ENCODE measurements at regions not wholly inside any gene's neighbourhood (a gene's known extent, or its start where the extent isn't known, plus 50 kb on each side); places are given as distances from the start of the nearest gene placed in this dataset.

DNA sequence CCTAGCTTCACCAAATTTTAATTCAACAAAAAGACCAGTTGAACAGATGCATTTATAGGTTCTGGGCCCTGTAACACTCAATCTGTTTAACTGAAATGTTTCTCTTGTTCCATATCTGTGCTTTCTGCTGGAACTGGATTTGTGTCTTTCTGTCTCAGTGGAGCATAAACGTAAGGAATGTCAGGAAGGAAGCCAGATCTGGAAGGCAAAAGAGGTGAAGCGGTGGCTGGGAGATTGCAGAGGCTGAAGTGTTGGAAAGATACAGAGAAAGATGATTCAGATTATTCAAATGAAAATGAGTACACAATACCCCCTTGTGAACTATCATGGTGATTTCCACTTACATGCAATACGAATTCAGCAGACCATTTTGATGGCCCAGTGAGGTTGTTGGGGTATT lies 406.8 kb downstream of the BRINP1 start:
- Histone ChIP-seq H4K20me1 (ENCODE audit: insufficient read depth, low read length) (no peaks in the 10 kb centered on the region), H3K9ac (ENCODE audit: low read length) (peak overlapping the region; percentile 48), H3K9me3 (ENCODE audit: insufficient read depth, low read depth, low read length) (no peaks in the 10 kb centered on the region), H3K79me2 (ENCODE audit: insufficient read depth, low read length) (no peaks in the 10 kb centered on the region), H3K27me3 (ENCODE audit: insufficient read depth, low read length) (no peaks in the 10 kb centered on the region), H3K4me3 (ENCODE audit: insufficient read depth, low read depth, low read length) (no peak overlapping the region), H2AFZ (ENCODE audit: low read depth, low read length) (peak overlapping the region; percentile 3), H3K4me2 (ENCODE audit: low read length) (peak overlapping the region; percentile 70), H3K27ac (ENCODE audit: low read depth, low read length) (peak overlapping the region; percentile 48), H3K36me3 (ENCODE audit: insufficient read depth, low read length) (no peaks in the 10 kb centered on the region), H3K4me1 (ENCODE audit: insufficient read depth, low read length) (peaks cover 14% of the 10 kb centered on the region)
- Mint-ChIP-seq H3K36me3 (ENCODE audit: low read depth, unreplicated experiment) (no peaks in the 10 kb centered on the region), H3K4me3 (ENCODE audit: unreplicated experiment) (no peak overlapping the region), H3K4me1 (ENCODE audit: low read depth, unreplicated experiment) (peaks cover 12% of the 10 kb centered on the region), H3K27ac (ENCODE audit: unreplicated experiment) (peak overlapping the region; percentile 92), H3K9me3 (ENCODE audit: unreplicated experiment) (no peaks in the 10 kb centered on the region), H3K27me3 (ENCODE audit: low read depth, unreplicated experiment) (no peaks in the 10 kb centered on the region)
- DNase-seq (ENCODE audit: low read depth) (peak; percentile 75), FAIRE-seq (no peak)
- TF ChIP-seq, protein P1, sequence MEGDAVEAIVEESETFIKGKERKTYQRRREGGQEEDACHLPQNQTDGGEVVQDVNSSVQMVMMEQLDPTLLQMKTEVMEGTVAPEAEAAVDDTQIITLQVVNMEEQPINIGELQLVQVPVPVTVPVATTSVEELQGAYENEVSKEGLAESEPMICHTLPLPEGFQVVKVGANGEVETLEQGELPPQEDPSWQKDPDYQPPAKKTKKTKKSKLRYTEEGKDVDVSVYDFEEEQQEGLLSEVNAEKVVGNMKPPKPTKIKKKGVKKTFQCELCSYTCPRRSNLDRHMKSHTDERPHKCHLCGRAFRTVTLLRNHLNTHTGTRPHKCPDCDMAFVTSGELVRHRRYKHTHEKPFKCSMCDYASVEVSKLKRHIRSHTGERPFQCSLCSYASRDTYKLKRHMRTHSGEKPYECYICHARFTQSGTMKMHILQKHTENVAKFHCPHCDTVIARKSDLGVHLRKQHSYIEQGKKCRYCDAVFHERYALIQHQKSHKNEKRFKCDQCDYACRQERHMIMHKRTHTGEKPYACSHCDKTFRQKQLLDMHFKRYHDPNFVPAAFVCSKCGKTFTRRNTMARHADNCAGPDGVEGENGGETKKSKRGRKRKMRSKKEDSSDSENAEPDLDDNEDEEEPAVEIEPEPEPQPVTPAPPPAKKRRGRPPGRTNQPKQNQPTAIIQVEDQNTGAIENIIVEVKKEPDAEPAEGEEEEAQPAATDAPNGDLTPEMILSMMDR (IDR thresholded peaks at IDR 0.05; ENCODE audit: insufficient read depth, low read depth, low read length), result no peak
- TF ChIP-seq EZH2 (IDR thresholded peaks at IDR 0.05; ENCODE audit: insufficient read depth, low read length), result no peak

DNA sequence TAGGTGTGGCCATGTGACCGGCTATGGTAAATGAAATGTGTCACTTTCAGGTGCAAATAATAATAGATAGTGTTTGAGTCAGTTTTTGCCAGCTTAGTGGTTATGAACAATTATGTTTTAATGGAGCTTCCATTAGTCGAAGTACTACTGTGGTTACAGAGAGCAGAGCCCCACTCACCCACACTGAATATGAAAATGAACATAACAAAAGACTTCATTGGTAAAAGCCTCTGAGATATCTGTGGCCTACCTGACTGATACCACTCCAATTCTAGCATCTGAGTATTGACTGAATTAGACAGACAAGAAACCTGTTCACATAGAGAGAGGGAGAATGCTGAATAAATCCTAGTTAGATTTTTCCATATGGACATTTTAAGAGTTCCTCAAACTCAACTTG lies 405.6 kb downstream of the BRINP1 start:
- Histone ChIP-seq H3K9ac (ENCODE audit: low read length) (no peak overlapping the region), H3K27ac (ENCODE audit: low read depth, low read length) (no peak overlapping the region), H3K9me3 (ENCODE audit: insufficient read depth, low read depth, low read length) (no peaks in the 10 kb centered on the region), H3K4me3 (ENCODE audit: insufficient read depth, low read depth, low read length) (no peak overlapping the region), H3K4me2 (ENCODE audit: low read length) (no peak overlapping the region), H3K4me1 (ENCODE audit: insufficient read depth, low read length) (peaks cover 14% of the 10 kb centered on the region), H3K79me2 (ENCODE audit: insufficient read depth, low read length) (no peaks in the 10 kb centered on the region), H3K27me3 (ENCODE audit: insufficient read depth, low read length) (no peaks in the 10 kb centered on the region), H2AFZ (ENCODE audit: low read depth, low read length) (no peak overlapping the region), H3K36me3 (ENCODE audit: insufficient read depth, low read length) (no peaks in the 10 kb centered on the region), H4K20me1 (ENCODE audit: insufficient read depth, low read length) (no peaks in the 10 kb centered on the region)
- TF ChIP-seq EZH2 (IDR thresholded peaks at IDR 0.05; ENCODE audit: insufficient read depth, low read length), result no peak
- TF ChIP-seq, protein P1 (IDR thresholded peaks at IDR 0.05; ENCODE audit: insufficient read depth, low read depth, low read length), result no peak
- Mint-ChIP-seq H3K4me3 (ENCODE audit: unreplicated experiment) (no peak overlapping the region), H3K36me3 (ENCODE audit: low read depth, unreplicated experiment) (no peaks in the 10 kb centered on the region), H3K4me1 (ENCODE audit: low read depth, unreplicated experiment) (peaks cover 12% of the 10 kb centered on the region), H3K9me3 (ENCODE audit: unreplicated experiment) (no peaks in the 10 kb centered on the region), H3K27ac (ENCODE audit: unreplicated experiment) (no peak overlapping the region), H3K27me3 (ENCODE audit: low read depth, unreplicated experiment) (no peaks in the 10 kb centered on the region)
- FAIRE-seq, result no peak
- DNase-seq (ENCODE audit: low read depth), result no peak

DNA sequence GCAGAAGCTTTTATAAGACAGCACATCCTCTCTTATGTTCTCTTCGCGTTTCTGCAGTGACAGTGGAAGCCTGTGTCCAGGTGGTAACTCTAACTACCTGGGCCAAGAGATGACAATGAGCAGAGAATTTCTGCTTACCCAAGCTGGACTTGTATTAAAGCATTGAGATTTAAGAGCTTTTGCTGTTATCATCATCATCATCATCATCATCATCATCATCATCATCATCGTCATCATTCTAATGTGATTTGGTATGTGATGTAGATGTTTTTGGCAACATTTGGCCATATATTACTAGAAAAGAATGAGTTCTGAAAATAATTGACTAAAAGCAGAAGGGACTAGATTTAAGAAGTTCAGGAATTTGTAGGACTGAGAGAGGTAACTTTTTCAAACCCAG lies 401.3 kb downstream of the BRINP1 start:
- Histone ChIP-seq H3K4me2 (ENCODE audit: low read length) (no peak overlapping the region), H3K4me3 (ENCODE audit: insufficient read depth, low read depth, low read length) (no peak overlapping the region), H3K36me3 (ENCODE audit: insufficient read depth, low read length) (no peaks in the 10 kb centered on the region), H3K79me2 (ENCODE audit: insufficient read depth, low read length) (no peaks in the 10 kb centered on the region), H3K9me3 (ENCODE audit: insufficient read depth, low read depth, low read length) (no peaks in the 10 kb centered on the region), H3K27me3 (ENCODE audit: insufficient read depth, low read length) (no peaks in the 10 kb centered on the region), H3K27ac (ENCODE audit: low read depth, low read length) (no peak overlapping the region), H3K9ac (ENCODE audit: low read length) (no peak overlapping the region), H4K20me1 (ENCODE audit: insufficient read depth, low read length) (no peaks in the 10 kb centered on the region), H3K4me1 (ENCODE audit: insufficient read depth, low read length) (peaks cover 1% of the 10 kb centered on the region), H2AFZ (ENCODE audit: low read depth, low read length) (no peak overlapping the region)
- no peak for DNase-seq (ENCODE audit: low read depth)
- H3K9me3 Mint-ChIP-seq (ENCODE audit: unreplicated experiment), result no peaks in the 10 kb centered on the region
- no peak for FAIRE-seq
- H3K36me3 Mint-ChIP-seq (ENCODE audit: low read depth, unreplicated experiment), result no peaks in the 10 kb centered on the region
- H3K27ac Mint-ChIP-seq (ENCODE audit: unreplicated experiment), result no peak overlapping the region
- TF ChIP-seq EZH2 (IDR thresholded peaks at IDR 0.05; ENCODE audit: insufficient read depth, low read length), result no peak
- no peaks in the 10 kb centered on the region for H3K27me3 Mint-ChIP-seq (ENCODE audit: low read depth, unreplicated experiment)
- no peak overlapping the region for H3K4me3 Mint-ChIP-seq (ENCODE audit: unreplicated experiment)
- peaks cover 4% of the 10 kb centered on the region for H3K4me1 Mint-ChIP-seq (ENCODE audit: low read depth, unreplicated experiment)

Data from astrocyte (in vitro differentiated cells and primary cell).